Astrocyte (in vitro differentiated cells and primary cell): ENCODE measurements at regions not wholly inside any gene's neighbourhood (a gene's known extent, or its start where the extent isn't known, plus 50 kb on each side); places are given as distances from the start of the nearest gene placed in this dataset.

Experiments used
- EZH2 ChIP-seq: IDR thresholded peaks from 2 replicates; pipeline ENCODE4 v1.6.1; 2012; ENCODE audit warnings: mild to moderate bottlenecking, low read length, inconsistent platforms; ENCODE audit not compliant: insufficient read depth
- TF ChIP-seq, protein P1 (sequence below): IDR thresholded peaks from 2 replicates; pipeline ENCODE4 v1.5.1; 2011; ENCODE audit warnings: low read depth, mild to moderate bottlenecking, inconsistent platforms, low read length, moderate library complexity; ENCODE audit not compliant: insufficient read depth

DNA sequence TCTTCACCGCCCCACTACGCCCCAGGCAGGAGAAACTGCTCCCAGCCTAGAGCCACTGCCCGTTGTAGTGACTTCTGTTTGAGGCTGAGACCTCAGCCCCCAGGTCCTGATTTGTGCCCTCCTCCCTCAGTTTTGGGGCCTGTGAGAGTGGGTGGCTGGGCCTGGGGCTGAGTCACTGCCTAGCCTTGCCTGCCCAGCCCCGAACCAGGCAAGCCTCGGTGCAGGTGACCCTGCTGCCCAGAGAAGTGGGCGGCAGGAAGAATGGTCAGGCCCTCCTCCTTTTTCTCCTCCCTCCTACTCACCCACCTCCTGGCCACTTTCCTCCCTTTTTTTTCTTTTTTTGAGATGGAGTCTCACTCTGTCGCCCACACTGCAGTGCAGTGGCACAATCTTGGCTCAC is 66.6 kb downstream of the ZFP36L2 start:
- TF ChIP-seq, protein P1, sequence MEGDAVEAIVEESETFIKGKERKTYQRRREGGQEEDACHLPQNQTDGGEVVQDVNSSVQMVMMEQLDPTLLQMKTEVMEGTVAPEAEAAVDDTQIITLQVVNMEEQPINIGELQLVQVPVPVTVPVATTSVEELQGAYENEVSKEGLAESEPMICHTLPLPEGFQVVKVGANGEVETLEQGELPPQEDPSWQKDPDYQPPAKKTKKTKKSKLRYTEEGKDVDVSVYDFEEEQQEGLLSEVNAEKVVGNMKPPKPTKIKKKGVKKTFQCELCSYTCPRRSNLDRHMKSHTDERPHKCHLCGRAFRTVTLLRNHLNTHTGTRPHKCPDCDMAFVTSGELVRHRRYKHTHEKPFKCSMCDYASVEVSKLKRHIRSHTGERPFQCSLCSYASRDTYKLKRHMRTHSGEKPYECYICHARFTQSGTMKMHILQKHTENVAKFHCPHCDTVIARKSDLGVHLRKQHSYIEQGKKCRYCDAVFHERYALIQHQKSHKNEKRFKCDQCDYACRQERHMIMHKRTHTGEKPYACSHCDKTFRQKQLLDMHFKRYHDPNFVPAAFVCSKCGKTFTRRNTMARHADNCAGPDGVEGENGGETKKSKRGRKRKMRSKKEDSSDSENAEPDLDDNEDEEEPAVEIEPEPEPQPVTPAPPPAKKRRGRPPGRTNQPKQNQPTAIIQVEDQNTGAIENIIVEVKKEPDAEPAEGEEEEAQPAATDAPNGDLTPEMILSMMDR, result no peak
- no peak for TF ChIP-seq EZH2
